K562 (cell line): ENCODE measurements at regions not wholly inside any gene's neighbourhood (a gene's known extent, or its start where the extent isn't known, plus 50 kb on each side); places are given as distances from the start of the nearest gene placed in this dataset.

ENCODE experiments used
- CREBBP ChIP-seq: IDR thresholded peaks from one replicate; pipeline ENCODE4 v1.6.1; 2012; ENCODE audit warnings: low read depth, mild to moderate bottlenecking, control low read depth, inconsistent platforms, low read length
- HNRNPLL ChIP-seq: fragments of 200-400 bp; formaldehyde crosslinking; IDR thresholded peaks from 2 replicates; pipeline ENCODE4 v1.6.1; 2017; ENCODE audit warnings: low read length, low read depth, mild to moderate bottlenecking; ENCODE audit not compliant: poor library complexity, severe bottlenecking
- TF ChIP-seq, protein P1 (sequence below): fragments of 250-450 bp; sonication (Bioruptor Pico); IDR thresholded peaks from 2 replicates; pipeline ENCODE4 v1.4.0; 2020
- TF ChIP-seq, protein P2 (sequence below): sonication (generic); formaldehyde crosslinking; IDR thresholded peaks from 2 replicates; pipeline ENCODE4 v1.8.1; 2022; ENCODE audit warnings: missing genetic modification reagents
- TF ChIP-seq, protein P3 (sequence below): fragments of 250-450 bp; sonication (Bioruptor Pico); IDR thresholded peaks from 2 replicates; pipeline ENCODE4 v1.8.0; 2021; ENCODE audit warnings: moderate library complexity, mild to moderate bottlenecking, inconsistent platforms

DNA sequence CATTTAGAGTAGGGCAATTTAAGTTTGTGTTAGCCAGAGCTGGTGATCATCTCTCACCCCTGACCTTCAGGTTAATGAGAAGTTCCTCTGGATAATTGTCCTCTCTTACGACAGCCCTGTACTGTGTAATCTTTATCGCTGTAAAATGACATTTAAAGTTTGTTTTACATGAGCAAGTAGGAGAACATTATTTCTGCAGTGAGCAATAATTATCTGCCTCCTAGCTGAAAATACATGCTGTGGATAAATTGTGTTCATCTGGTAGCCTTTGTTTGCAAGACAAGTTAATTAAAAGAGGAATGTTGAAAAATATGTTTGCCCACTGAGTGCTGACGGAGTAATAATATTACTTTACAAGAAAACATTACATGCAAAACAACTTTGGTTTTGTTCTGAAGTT is 1083.8 kb upstream of the NUDT12 start (continued):
- TF ChIP-seq, protein P1, sequence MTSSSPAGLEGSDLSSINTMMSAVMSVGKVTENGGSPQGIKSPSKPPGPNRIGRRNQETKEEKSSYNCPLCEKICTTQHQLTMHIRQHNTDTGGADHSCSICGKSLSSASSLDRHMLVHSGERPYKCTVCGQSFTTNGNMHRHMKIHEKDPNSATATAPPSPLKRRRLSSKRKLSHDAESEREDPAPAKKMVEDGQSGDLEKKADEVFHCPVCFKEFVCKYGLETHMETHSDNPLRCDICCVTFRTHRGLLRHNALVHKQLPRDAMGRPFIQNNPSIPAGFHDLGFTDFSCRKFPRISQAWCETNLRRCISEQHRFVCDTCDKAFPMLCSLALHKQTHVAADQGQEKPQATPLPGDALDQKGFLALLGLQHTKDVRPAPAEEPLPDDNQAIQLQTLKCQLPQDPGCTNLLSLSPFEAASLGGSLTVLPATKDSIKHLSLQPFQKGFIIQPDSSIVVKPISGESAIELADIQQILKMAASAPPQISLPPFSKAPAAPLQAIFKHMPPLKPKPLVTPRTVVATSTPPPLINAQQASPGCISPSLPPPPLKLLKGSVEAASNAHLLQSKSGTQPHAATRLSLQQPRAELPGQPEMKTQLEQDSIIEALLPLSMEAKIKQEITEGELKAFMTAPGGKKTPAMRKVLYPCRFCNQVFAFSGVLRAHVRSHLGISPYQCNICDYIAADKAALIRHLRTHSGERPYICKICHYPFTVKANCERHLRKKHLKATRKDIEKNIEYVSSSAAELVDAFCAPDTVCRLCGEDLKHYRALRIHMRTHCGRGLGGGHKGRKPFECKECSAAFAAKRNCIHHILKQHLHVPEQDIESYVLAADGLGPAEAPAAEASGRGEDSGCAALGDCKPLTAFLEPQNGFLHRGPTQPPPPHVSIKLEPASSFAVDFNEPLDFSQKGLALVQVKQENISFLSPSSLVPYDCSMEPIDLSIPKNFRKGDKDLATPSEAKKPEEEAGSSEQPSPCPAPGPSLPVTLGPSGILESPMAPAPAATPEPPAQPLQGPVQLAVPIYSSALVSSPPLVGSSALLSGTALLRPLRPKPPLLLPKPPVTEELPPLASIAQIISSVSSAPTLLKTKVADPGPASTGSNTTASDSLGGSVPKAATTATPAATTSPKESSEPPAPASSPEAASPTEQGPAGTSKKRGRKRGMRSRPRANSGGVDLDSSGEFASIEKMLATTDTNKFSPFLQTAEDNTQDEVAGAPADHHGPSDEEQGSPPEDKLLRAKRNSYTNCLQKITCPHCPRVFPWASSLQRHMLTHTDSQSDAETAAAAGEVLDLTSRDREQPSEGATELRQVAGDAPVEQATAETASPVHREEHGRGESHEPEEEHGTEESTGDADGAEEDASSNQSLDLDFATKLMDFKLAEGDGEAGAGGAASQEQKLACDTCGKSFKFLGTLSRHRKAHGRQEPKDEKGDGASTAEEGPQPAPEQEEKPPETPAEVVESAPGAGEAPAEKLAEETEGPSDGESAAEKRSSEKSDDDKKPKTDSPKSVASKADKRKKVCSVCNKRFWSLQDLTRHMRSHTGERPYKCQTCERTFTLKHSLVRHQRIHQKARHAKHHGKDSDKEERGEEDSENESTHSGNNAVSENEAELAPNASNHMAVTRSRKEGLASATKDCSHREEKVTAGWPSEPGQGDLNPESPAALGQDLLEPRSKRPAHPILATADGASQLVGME (CRISPR knock-in tag), result no peak
- TF ChIP-seq HNRNPLL (no peak), CREBBP (no peak)
- TF ChIP-seq, protein P2, sequence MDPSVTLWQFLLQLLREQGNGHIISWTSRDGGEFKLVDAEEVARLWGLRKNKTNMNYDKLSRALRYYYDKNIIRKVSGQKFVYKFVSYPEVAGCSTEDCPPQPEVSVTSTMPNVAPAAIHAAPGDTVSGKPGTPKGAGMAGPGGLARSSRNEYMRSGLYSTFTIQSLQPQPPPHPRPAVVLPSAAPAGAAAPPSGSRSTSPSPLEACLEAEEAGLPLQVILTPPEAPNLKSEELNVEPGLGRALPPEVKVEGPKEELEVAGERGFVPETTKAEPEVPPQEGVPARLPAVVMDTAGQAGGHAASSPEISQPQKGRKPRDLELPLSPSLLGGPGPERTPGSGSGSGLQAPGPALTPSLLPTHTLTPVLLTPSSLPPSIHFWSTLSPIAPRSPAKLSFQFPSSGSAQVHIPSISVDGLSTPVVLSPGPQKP (CRISPR knock-in tag), result no peak
- TF ChIP-seq, protein P3, sequence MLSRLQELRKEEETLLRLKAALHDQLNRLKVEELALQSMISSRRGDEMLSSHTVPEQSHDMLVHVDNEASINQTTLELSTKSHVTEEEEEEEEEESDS (CRISPR knock-in tag), result no peak
